ENCODE measurements at regions not wholly inside any gene's neighbourhood (a gene's known extent, or its start where the extent isn't known, plus 50 kb on each side); places are given as distances from the start of the nearest gene placed in this dataset.
"Not testable (repeated sequence)": the region's sequence is repeated elsewhere in the genome, so short reads cannot be mapped to it uniquely, and the experiment has no call there.

- no peaks in the 10 kb centered on the region for H3K9me3 ChIP-seq (ENCODE audit: low read depth)
- H3K36me3 ChIP-seq: no peaks in the 10 kb centered on the region
- TF ChIP-seq, protein P1, sequence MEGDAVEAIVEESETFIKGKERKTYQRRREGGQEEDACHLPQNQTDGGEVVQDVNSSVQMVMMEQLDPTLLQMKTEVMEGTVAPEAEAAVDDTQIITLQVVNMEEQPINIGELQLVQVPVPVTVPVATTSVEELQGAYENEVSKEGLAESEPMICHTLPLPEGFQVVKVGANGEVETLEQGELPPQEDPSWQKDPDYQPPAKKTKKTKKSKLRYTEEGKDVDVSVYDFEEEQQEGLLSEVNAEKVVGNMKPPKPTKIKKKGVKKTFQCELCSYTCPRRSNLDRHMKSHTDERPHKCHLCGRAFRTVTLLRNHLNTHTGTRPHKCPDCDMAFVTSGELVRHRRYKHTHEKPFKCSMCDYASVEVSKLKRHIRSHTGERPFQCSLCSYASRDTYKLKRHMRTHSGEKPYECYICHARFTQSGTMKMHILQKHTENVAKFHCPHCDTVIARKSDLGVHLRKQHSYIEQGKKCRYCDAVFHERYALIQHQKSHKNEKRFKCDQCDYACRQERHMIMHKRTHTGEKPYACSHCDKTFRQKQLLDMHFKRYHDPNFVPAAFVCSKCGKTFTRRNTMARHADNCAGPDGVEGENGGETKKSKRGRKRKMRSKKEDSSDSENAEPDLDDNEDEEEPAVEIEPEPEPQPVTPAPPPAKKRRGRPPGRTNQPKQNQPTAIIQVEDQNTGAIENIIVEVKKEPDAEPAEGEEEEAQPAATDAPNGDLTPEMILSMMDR (IDR thresholded peaks at IDR 0.05; ENCODE audit: low read depth, low read length): no peak
- no peak overlapping the region for H3K27ac ChIP-seq
- no peak overlapping the region for H3K4me3 ChIP-seq
- DNase-seq (ENCODE audit: low read depth in 1 of 2, low spot score in 1 of 2): peak in 1 of 2 donors; percentile 80
- no peaks in the 10 kb centered on the region for H3K27me3 ChIP-seq
- H3K4me1 ChIP-seq (ENCODE audit: low read depth): peaks cover 28% of the 10 kb centered on the region
Observed at GRCh38 chr3:177337541-177338331, 140.5 kb upstream of the TBL1XR1 start.

DNA sequence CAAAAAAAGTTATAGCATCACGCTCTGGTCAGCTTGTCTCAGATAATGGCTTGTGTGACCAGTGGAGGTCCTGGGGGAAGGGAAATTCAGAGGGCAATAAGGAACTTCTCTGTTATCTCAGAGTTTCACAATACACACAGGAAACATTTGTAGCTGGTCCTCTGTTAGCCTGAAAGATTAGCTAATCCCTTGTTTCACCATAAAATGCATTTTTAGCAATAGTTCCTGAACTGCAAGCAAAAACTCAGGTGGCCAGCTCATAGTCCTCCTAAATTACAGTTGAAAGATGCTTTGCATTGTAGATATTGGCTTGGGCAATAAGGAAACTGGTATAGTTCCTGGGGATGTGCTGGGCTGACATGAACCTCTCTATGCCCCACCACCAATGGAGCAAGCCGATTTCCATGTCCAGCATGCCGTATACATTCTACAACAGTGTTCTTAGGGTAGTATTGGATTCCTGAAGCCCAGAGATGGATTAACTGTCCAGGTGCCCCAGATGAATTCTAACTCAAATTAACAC lies 141.5 kb upstream of the TBL1XR1 start:
- Histone ChIP-seq H3K27me3 (no peaks in the 10 kb centered on the region), H3K9me3 (ENCODE audit: low read depth) (no peaks in the 10 kb centered on the region), H3K4me1 (ENCODE audit: low read depth) (peaks cover 30% of the 10 kb centered on the region), H3K36me3 (no peaks in the 10 kb centered on the region), H3K27ac (no peak overlapping the region), H3K4me3 (no peak overlapping the region)
- peak in 1 of 2 donors; percentile 91 for DNase-seq (ENCODE audit: low read depth in 1 of 2, low spot score in 1 of 2)
- TF ChIP-seq, protein P1 (IDR thresholded peaks at IDR 0.05; ENCODE audit: low read depth, low read length): no peak

DNA sequence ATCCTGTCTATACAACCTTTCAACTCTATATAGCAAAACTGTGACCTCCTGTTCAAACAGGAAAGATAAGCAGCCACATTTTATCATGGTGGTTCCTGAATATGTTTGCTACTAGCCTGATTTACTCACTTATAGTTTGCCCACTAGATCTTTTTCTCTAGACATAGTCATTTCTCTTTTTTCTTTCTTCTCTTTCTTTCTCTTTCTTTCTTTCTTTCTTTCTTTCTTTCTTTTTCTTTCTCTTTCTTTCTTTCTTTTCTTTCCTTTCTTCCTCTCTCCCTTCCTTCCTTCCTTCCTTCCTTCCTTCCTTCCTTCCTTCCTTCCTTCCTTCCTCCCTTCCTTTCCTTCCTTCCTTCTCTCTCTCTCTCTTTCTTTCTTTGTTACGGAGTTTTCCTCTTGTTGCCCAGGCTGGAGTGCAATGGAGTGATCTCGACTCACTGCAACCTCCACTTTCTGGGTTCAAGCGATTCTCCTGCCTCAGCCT lies 142.0 kb upstream of the TBL1XR1 start:
- DNase-seq (ENCODE audit: low read depth in 1 of 2, low spot score in 1 of 2); H3K9me3 ChIP-seq (ENCODE audit: low read depth); H3K27ac ChIP-seq; H3K4me3 ChIP-seq; H3K36me3 ChIP-seq; H3K27me3 ChIP-seq: not testable (repeated sequence)
- H3K4me1 ChIP-seq (ENCODE audit: low read depth): peaks cover 31% of the 10 kb centered on the region

- no peak for DNase-seq (ENCODE audit: low read depth in 1 of 2, low spot score in 1 of 2)
- Histone ChIP-seq H3K27me3 (no peaks in the 10 kb centered on the region), H3K4me1 (ENCODE audit: low read depth) (peaks cover 40% of the 10 kb centered on the region), H3K36me3 (no peaks in the 10 kb centered on the region), H3K9me3 (ENCODE audit: low read depth) (no peaks in the 10 kb centered on the region), H3K27ac (no peak overlapping the region), H3K4me3 (no peak overlapping the region)
- TF ChIP-seq, protein P1 (IDR thresholded peaks at IDR 0.05; ENCODE audit: low read depth, low read length): no peak
Observed at GRCh38 chr3:177340243-177340830, 143.1 kb upstream of the TBL1XR1 start.

GRCh38 chr3:177341736-177342419 lies 144.6 kb upstream of the TBL1XR1 start:
- TF ChIP-seq, protein P1 (IDR thresholded peaks at IDR 0.05; ENCODE audit: low read depth, low read length): no peak
- DNase-seq (ENCODE audit: low read depth in 1 of 2, low spot score in 1 of 2): peak in 1 of 2 donors; percentile 47
- Histone ChIP-seq H3K4me3 (no peak overlapping the region), H3K27me3 (no peaks in the 10 kb centered on the region), H3K4me1 (ENCODE audit: low read depth) (peaks cover 42% of the 10 kb centered on the region), H3K9me3 (ENCODE audit: low read depth) (no peaks in the 10 kb centered on the region), H3K36me3 (no peaks in the 10 kb centered on the region), H3K27ac (no peak overlapping the region)
